CD14-positive monocyte (primary cell): ENCODE measurements at regions not wholly inside any gene's neighbourhood (a gene's known extent, or its start where the extent isn't known, plus 50 kb on each side); places are given as distances from the start of the nearest gene placed in this dataset.

ENCODE experiments used
- DNase-seq, 3 donors: peaks; one replicate each; pipeline ENCODE4 v3.0.0-alpha.2; 2011 to 2022
- H2AFZ ChIP-seq: 2 replicates; pipeline ENCODE4 v1.6.0; 2012; ENCODE audit warnings: mild to moderate bottlenecking, low read depth, low read length, inconsistent platforms; ENCODE audit not compliant: insufficient read depth, poor library complexity, severe bottlenecking
- H3K27ac ChIP-seq, 2 donors: 1 replicate in 1 of 2; 2 replicates in 1 of 2; pipeline ENCODE4 v1.5.1; 2012 to 2013; ENCODE audit warnings: low read length in 2 of 2, control low read depth in 1 of 2, inconsistent platforms in 1 of 2, low read depth in 1 of 2, mild to moderate bottlenecking in 1 of 2
- H3K27me3 ChIP-seq, 2 donors: one replicate each; pipeline versions ENCODE4 v1.6.0 to v1.6.1; 2011 to 2013; ENCODE audit warnings: low read length in 2 of 2; ENCODE audit not compliant: control insufficient read depth in 2 of 2, insufficient read depth in 2 of 2
- H3K36me3 ChIP-seq, 2 donors: replicated peaks in 1 of 2; 1 replicate in 1 of 2; 2 replicates in 1 of 2; pipeline versions ENCODE4 v1.5.1 to v1.6.1; 2012 to 2013; ENCODE audit warnings: low read length in 2 of 2, control low read depth in 1 of 2, inconsistent platforms in 1 of 2, mild to moderate bottlenecking in 1 of 2; ENCODE audit not compliant: insufficient read depth in 2 of 2, control insufficient read depth in 1 of 2
- H3K4me1 ChIP-seq, 2 donors: 1 replicate in 1 of 2; 2 replicates in 1 of 2; pipeline versions ENCODE4 v1.5.1 to v1.6.1; 2012 to 2013; ENCODE audit warnings: low read length in 2 of 2, control low read depth in 1 of 2, inconsistent platforms in 1 of 2, mild to moderate bottlenecking in 1 of 2, moderate library complexity in 1 of 2; ENCODE audit not compliant: insufficient read depth in 2 of 2, control insufficient read depth in 1 of 2
- H3K4me2 ChIP-seq: replicated peaks from 2 replicates; pipeline ENCODE3; 2012; ENCODE audit warnings: low read length, moderate library complexity, mild to moderate bottlenecking; ENCODE audit not compliant: poor library complexity, severe bottlenecking; ENCODE audit errors: extremely low read depth
- H3K4me3 ChIP-seq, 3 experiments: fragments of 200-600 bp in 1 of 3; sonication (generic) in 1 of 3; replicated peaks in 1 of 3; 1 replicate in 2 of 3; 2 replicates in 1 of 3; pipeline ENCODE4 v1.5.1; 2011 to 2013; ENCODE audit warnings: low read length in 3 of 3, mild to moderate bottlenecking in 3 of 3, control low read depth in 2 of 3, low read depth in 2 of 3, inconsistent platforms in 1 of 3, moderate library complexity in 1 of 3
- H3K79me2 ChIP-seq: 2 replicates; pipeline ENCODE4 v1.6.0; 2012; ENCODE audit warnings: mild to moderate bottlenecking, control low read depth, inconsistent platforms, low read length, moderate library complexity; ENCODE audit not compliant: insufficient read depth
- H3K9ac ChIP-seq: 2 replicates; pipeline ENCODE4 v1.6.0; 2017; ENCODE audit warnings: low read length, mild to moderate bottlenecking; ENCODE audit not compliant: insufficient read depth, poor library complexity, severe bottlenecking
- H3K9me3 ChIP-seq, 2 donors: replicated peaks in 1 of 2; 1 replicate in 1 of 2; 2 replicates in 1 of 2; pipeline versions ENCODE4 v1.5.1 to v1.6.1; 2012 to 2013; ENCODE audit warnings: low read length in 2 of 2, control low read depth in 1 of 2; ENCODE audit not compliant: control insufficient read depth in 1 of 2, insufficient read depth in 1 of 2
- H4K20me1 ChIP-seq: 2 replicates; pipeline ENCODE4 v1.6.0; 2012; ENCODE audit warnings: mild to moderate bottlenecking, low read length, control low read depth, moderate library complexity; ENCODE audit not compliant: insufficient read depth
- H3K27ac Mint-ChIP-seq, 7 donors: one replicate each; pipeline ENCODE4 v1.8.0; 2020; ENCODE audit warnings: mild to moderate bottlenecking in 7 of 7, mixed read lengths in 7 of 7, moderate library complexity in 6 of 7, inconsistent platforms in 2 of 7
- H3K27me3 Mint-ChIP-seq, 3 donors: one replicate each; pipeline ENCODE4 v1.8.0; 2021 to 2022; ENCODE audit warnings: low read depth in 3 of 3, mild to moderate bottlenecking in 3 of 3, mixed read lengths in 3 of 3, moderate library complexity in 3 of 3, inconsistent platforms in 1 of 3
- H3K36me3 Mint-ChIP-seq, 2 donors: one replicate each; pipeline ENCODE4 v1.8.0; 2020; ENCODE audit warnings: mixed read lengths in 2 of 2, inconsistent platforms in 1 of 2, mild to moderate bottlenecking in 1 of 2
- H3K4me1 Mint-ChIP-seq: one replicate; pipeline ENCODE4 v1.8.0; 2020; ENCODE audit warnings: mild to moderate bottlenecking, mixed read lengths
- H3K4me3 Mint-ChIP-seq, 2 donors: one replicate each; pipeline ENCODE4 v1.8.0; 2020; ENCODE audit warnings: mild to moderate bottlenecking in 2 of 2, mixed read lengths in 2 of 2, moderate library complexity in 1 of 2
- H3K9me3 Mint-ChIP-seq, 7 donors: one replicate each; pipeline ENCODE4 v1.8.0; 2020 to 2022; ENCODE audit warnings: mixed read lengths in 7 of 7, mild to moderate bottlenecking in 6 of 7, moderate library complexity in 6 of 7, inconsistent platforms in 2 of 7
- CTCF ChIP-seq: fragments of 200-600 bp; IDR thresholded peaks from one replicate; pipeline ENCODE4 v1.8.0; 2022; ENCODE audit warnings: antibody characterized with exemption, mild to moderate bottlenecking
- WGBS: methylation state at CpG from one replicate; pipeline ENCODE4 v1.1.5; 2013; ENCODE audit warnings: missing lambda C conversion rate; ENCODE audit not compliant: insufficient coverage; 5-methylcytosine and 5-hydroxymethylcytosine counted together
- intact Hi-C, 2 donors: fragments of 100-400 bp; cut with micrococcal nuclease; formaldehyde crosslinking; loops; one replicate each; pipeline versions ENCODE4 v1.15.0 to v1.15.1; 2023

GRCh38 chr15:46753946-46754345 lies 963.4 kb upstream of the SEMA6D start:
- H3K27ac Mint-ChIP-seq: no peak overlapping the region
- DNase-seq: no peak
- no peak overlapping the region for H3K27ac ChIP-seq
- intact Hi-C loops: loop anchor here in 1 of 2 donors (10.0 kb wide), 1 partner anchor 61 kb away; no protein-coding TSS in a partner anchor
- no peaks in the 10 kb centered on the region for H3K27me3 Mint-ChIP-seq
- no peak overlapping the region for H2AFZ ChIP-seq
- TF ChIP-seq CTCF: no peak
- H3K9me3 Mint-ChIP-seq: peaks cover 2 to 16% (median 8%) of the 10 kb centered on the region in 7 donors
- H3K27me3 ChIP-seq: no peaks in the 10 kb centered on the region
- H4K20me1 ChIP-seq: no peaks in the 10 kb centered on the region
- 94% methylated on average over 3 of the region's 4 CpGs for WGBS
- H3K4me3 ChIP-seq: no peak overlapping the region
- no peak overlapping the region for H3K9ac ChIP-seq
- H3K4me2 ChIP-seq: no peak overlapping the region
- no peak overlapping the region for H3K4me3 Mint-ChIP-seq
- H3K4me1 Mint-ChIP-seq: no peaks in the 10 kb centered on the region
- peaks cover 9 to 12% of the 10 kb centered on the region in 2 donors for H3K9me3 ChIP-seq
- H3K79me2 ChIP-seq: no peaks in the 10 kb centered on the region
- H3K36me3 Mint-ChIP-seq: no peaks in the 10 kb centered on the region
- no peaks in the 10 kb centered on the region for H3K4me1 ChIP-seq
- H3K36me3 ChIP-seq: no peaks in the 10 kb centered on the region

- Histone ChIP-seq H3K36me3 (no peaks in the 10 kb centered on the region), H3K4me1 (no peaks in the 10 kb centered on the region), H3K27me3 (no peaks in the 10 kb centered on the region), H3K4me3 (no peak overlapping the region), H2AFZ (no peak overlapping the region), H4K20me1 (no peaks in the 10 kb centered on the region), H3K27ac (no peak overlapping the region), H3K9me3 (peaks cover under 1 to 11% of the 10 kb centered on the region in 2 donors), H3K79me2 (no peaks in the 10 kb centered on the region), H3K9ac (no peak overlapping the region), H3K4me2 (no peak overlapping the region)
- Mint-ChIP-seq H3K4me1 (no peaks in the 10 kb centered on the region), H3K27me3 (no peaks in the 10 kb centered on the region), H3K4me3 (no peak overlapping the region), H3K27ac (no peak overlapping the region), H3K36me3 (no peaks in the 10 kb centered on the region), H3K9me3 (peaks cover 0 to 11% (median 5%) of the 10 kb centered on the region in 7 donors)
- WGBS: no CpG with 5 or more reads among the region's 1 CpG
- no peak for TF ChIP-seq CTCF
- intact Hi-C loops: no loop called here
- DNase-seq: no peak
Observed at GRCh38 chr15:46763091-46763490, 954.2 kb upstream of the SEMA6D start.
